ENCODE measurements at regions not wholly inside any gene's neighbourhood (a gene's known extent, or its start where the extent isn't known, plus 50 kb on each side); places are given as distances from the start of the nearest gene placed in this dataset.

- TF ChIP-seq POLR2A (IDR thresholded peaks at IDR 0.05) = no peak
- TF ChIP-seq, protein P1, sequence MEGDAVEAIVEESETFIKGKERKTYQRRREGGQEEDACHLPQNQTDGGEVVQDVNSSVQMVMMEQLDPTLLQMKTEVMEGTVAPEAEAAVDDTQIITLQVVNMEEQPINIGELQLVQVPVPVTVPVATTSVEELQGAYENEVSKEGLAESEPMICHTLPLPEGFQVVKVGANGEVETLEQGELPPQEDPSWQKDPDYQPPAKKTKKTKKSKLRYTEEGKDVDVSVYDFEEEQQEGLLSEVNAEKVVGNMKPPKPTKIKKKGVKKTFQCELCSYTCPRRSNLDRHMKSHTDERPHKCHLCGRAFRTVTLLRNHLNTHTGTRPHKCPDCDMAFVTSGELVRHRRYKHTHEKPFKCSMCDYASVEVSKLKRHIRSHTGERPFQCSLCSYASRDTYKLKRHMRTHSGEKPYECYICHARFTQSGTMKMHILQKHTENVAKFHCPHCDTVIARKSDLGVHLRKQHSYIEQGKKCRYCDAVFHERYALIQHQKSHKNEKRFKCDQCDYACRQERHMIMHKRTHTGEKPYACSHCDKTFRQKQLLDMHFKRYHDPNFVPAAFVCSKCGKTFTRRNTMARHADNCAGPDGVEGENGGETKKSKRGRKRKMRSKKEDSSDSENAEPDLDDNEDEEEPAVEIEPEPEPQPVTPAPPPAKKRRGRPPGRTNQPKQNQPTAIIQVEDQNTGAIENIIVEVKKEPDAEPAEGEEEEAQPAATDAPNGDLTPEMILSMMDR (IDR thresholded peaks at IDR 0.05) = no peak
Observed at GRCh38 chr1:227489572-227489971, 73.8 kb upstream of the ZNF678 start.
